MM.1S (cell line): ENCODE measurements at regions not wholly inside any gene's neighbourhood (a gene's known extent, or its start where the extent isn't known, plus 50 kb on each side); places are given as distances from the start of the nearest gene placed in this dataset.

Source experiments
- CTCF ChIP-seq: fragments of 300-600 bp; sonication (generic); IDR thresholded peaks from 2 replicates; pipeline ENCODE4 v1.5.1; 2016; ENCODE audit warnings: antibody characterized with exemption, low read length, mixed read lengths
- EZH2phosphoT487 ChIP-seq: fragments of 300-600 bp; sonication (generic); IDR thresholded peaks from 2 replicates; pipeline ENCODE4 v1.6.1; 2018; ENCODE audit warnings: antibody characterized with exemption, low read length

GRCh38 chr14:99040711-99041110 lies 231.3 kb downstream of the BCL11B start:
- TF ChIP-seq CTCF (no peak), EZH2phosphoT487 (no peak)
